A549 (cell line): ENCODE measurements at regions not wholly inside any gene's neighbourhood (a gene's known extent, or its start where the extent isn't known, plus 50 kb on each side); places are given as distances from the start of the nearest gene placed in this dataset.

ENCODE experiments used
- CTCF ChIP-seq: fragments of >200 bp; sonication (Bioruptor Twin); formaldehyde crosslinking; IDR thresholded peaks from 3 replicates; pipeline ENCODE4 v1.5.1; 2016
- FOSL2 ChIP-seq, 2 experiments: fragments of 450-650 bp in 1 of 2; fragments of >200 bp in 1 of 2; sonication (Bioruptor Twin) in 1 of 2; formaldehyde crosslinking; IDR thresholded peaks; 2 replicates each; pipeline versions ENCODE4 v1.5.0 to v1.6.1; 2016 to 2020; ENCODE audit warnings: mild to moderate bottlenecking in 1 of 2, moderate library complexity in 1 of 2
- HDAC2 ChIP-seq: fragments of 200-600 bp; sonication (generic); IDR thresholded peaks from 2 replicates; pipeline ENCODE4 v1.6.1; 2016
- HOXA7 ChIP-seq: fragments of 250-450 bp; sonication (Bioruptor Pico); IDR thresholded peaks from 2 replicates; pipeline ENCODE4 v1.5.0; 2020; ENCODE audit warnings: mild to moderate bottlenecking, moderate library complexity
- JUNB ChIP-seq: fragments of >200 bp; sonication (Bioruptor Twin); formaldehyde crosslinking; IDR thresholded peaks from 2 replicates; pipeline ENCODE4 v1.6.1; 2016
- POLR2A ChIP-seq: IDR thresholded peaks from 2 replicates; pipeline ENCODE4 v1.6.1; 2012; ENCODE audit warnings: mild to moderate bottlenecking, low read length
- SMC3 ChIP-seq: fragments of >200 bp; sonication (Bioruptor Twin); formaldehyde crosslinking; IDR thresholded peaks from 3 replicates; pipeline ENCODE4 v1.6.1; 2018; ENCODE audit warnings: inconsistent platforms
- TP53 ChIP-seq: fragments of 250-450 bp; sonication (Bioruptor Pico); IDR thresholded peaks from 2 replicates; pipeline ENCODE4 v1.5.0; 2021; ENCODE audit warnings: mild to moderate bottlenecking, moderate library complexity

- no peak for TF ChIP-seq POLR2A
- TF ChIP-seq CTCF = no peak
- TF ChIP-seq FOSL2 (IDR thresholded peaks at IDR 0.05) = no peak
- TF ChIP-seq FOSL2 (CRISPR knock-in tag; IDR thresholded peaks at IDR 0.05) = no peak
- TF ChIP-seq JUNB = no peak
- no peak for TF ChIP-seq TP53
- TF ChIP-seq HOXA7 (CRISPR knock-in tag) = no peak
- TF ChIP-seq HDAC2 = no peak
- no peak for TF ChIP-seq SMC3
These were observed 351.2 kb upstream of the EEF2KMT start for GRCh38 chr16:5448798-5449197.
